GM18517 (cell line): ENCODE measurements at regions not wholly inside any gene's neighbourhood (a gene's known extent, or its start where the extent isn't known, plus 50 kb on each side); places are given as distances from the start of the nearest gene placed in this dataset.
"Not testable (repeated sequence)": the region's sequence is repeated elsewhere in the genome, so short reads cannot be mapped to it uniquely, and the experiment has no call there.

Experiments
- ATAC-seq: cut with Tn5 transposase; IDR thresholded peaks from one replicate; pipeline ENCODE4 v1.9.1; 2021; ENCODE audit warnings: mild to moderate bottlenecking, moderate library complexity; ENCODE audit not compliant: unreplicated experiment

DNA sequence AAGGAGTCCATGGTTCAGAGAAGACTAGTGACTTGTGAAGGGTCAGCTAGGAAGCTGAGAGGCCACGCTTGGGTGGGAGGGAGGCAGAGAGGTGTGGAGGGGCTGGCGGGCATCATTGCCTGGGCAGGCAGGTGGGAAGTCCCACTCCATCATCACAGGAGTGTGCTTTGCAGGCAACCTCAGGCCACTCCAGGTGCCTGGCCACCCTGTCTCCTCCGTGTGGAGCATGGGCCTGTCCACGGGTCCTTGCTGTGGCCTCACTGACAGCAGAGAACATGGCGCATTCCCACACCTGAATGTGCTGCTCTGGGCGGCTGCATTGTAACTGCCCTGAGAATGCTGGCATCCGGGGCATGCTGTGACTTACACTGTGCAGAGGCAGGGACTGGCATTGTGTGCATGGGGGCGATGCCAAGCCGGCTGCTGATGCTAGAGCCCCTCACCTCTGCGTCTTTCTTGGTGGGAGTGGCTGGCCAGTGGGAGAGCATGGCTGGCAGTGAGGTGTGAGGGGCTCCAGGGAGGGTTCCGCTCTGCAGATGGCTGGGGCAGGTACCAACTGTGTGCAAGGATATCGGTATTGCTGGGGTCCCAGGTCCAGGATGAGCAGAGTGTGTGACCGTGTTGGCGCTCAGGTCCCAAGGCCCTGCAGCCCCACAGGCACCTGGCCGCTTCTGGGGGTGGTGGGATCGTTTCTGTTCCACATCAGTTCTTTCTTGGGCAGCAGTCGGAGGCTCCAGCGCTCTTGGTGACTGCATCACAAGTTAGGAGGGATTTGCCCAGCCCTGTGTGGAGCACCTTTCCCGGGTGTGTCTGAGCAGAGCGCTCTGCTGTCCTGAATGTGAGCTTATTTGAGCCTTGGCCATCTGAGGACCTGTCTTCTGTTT, 94.8 kb downstream of the NPIPB11 start:
- ATAC-seq: no peak

DNA sequence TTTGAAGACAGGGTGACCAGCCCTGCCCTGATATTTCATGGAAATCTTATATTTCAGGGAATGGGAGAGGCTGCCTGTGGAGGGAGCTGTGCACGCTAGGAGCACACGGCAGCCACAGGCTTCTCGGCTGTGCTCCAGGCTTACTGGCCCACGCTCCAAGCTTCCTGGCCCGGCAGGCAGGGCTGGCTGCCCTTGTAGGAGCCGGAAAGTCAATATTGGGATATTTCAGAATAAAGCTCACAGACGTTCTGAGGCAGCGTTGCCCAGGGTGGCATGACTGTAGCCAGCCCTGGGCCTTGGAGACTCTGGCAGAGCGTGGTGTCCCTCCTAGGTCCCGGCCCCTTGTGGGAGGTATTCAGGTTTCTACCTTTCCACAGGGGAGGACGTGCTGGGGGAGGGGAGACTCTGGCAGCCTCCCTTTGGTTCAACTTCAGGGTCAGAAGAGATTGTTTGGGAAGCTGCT, 95.6 kb downstream of the NPIPB11 start:
- no peak for ATAC-seq

DNA sequence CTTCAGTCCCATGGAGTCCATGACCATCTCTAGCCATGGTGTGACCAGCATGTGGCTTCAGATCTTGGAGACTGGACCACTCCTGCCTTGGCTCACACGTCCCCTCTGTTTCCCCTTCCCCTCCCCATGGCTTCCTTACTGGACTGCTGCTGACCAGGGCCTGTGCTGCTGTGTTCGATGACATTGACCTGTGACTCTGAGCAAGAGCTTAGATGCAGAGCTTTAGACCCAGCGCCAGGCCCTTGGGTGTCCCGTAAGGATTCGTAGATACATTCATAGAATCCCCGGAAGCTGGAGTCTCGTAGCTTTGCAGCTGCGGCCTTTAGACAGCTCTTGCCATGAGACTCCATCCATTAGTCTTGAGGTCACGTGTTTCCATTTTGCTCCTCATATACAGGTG, 96.3 kb downstream of the NPIPB11 start:
- ATAC-seq: not testable (repeated sequence)

DNA sequence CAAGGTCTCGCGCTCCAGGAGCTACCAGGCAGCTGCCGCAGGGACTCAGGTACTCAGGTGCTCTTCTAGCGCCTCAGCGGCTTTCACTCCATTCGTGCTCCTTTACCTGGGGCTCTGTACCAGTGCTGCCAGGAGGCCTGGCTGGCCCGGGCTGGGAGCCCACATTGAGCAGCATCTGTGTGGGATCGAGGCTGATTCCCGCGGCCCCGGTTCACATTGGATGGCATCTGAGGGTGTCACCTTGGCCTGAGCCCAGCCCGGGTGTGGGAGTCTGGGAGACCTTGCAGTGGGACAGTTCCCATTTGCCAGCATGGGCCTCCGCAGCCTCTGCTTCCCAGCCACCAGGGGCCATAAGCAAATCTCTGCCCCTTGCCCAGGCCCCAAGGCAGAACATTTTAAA, 96.9 kb downstream of the NPIPB11 start:
- ATAC-seq: not testable (repeated sequence)

DNA sequence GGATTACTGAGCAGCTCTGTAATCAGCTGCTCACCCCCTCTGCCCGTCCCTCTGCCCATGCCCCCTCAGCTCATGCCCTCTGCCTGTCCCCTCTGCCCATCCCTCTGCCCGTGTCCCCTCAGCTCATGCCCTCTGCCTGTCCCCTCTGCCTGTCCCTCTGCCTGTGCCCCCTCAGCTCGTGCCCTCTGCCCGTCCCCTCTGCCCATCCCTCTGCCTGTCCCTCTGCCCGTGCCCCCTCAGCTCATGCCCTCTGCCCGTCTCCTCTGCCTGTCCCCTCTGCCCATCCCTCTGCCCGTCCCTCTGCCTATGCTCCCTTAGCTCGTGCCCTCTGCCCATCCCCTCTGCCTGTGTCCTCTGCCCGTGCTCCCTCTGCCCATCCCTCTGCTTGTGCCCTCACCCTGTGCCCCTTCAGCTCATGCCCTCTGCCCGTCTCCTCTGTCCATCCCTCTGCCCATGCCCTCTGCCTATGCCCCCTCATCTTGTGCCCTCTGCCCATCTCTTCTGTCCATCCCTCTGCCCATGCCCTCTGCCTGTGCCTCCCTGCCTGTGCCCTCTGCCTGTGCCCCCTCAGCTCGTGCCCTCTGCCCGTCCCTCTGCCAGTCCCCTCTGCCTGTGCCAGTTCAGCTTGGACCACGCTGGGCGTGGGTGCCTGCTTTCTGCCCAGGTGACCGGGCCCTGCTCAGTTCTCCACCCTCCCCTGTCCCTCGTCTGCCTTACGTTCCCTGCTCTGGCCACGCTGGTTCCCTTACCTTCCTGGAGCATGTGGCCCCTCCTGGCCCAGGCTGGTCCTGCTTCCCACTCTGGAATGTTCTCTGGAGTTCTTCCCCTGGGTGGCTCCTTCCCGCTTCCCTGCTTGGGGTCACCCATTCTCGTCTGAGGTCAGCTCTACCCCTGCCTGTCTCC, 97.6 kb downstream of the NPIPB11 start:
- no peak for ATAC-seq

DNA sequence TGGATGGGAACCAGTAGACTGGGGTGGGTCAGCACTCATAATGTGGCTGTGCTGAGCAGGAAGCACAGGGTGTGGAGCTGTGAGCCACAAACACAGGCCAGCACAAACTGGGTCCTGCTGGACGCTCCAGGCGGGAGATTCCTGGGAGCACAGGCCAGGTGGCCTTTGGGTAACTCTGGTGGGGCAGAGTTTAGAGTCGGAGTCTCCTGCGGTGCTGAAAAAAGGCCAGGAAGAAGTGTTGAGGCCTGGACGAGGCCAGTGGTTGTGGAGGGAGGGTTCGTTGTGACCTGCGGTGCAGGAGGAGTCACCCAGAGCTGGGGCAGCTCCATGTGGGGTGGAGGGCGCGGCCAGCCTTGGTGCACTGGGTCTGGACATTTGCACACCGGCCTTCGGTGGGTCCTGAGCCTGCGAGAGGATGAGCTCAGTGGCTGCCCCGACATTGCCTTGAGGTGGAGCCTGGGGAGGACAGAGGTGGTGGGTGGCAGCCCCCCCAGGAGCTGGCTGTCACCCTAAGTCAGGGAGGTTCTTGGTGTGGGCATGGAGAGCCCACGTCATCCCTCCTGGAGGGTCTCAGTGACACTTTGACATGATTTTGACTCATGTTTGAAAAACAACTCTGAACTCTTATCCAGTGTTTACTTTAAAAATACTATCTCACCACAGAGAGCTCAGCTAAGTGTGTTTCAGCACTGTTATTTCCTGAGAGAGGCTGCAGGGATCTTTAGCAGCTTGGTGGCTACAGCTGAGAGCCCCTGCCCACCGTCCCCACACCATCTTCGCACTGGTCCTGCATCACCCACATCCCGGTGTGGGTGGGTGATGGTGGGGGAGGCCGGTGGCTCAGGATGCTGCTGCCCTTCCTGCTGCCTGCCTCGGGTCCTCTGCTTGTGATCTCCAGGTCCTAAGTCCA, 98.7 kb downstream of the NPIPB11 start:
- ATAC-seq: no peak

DNA sequence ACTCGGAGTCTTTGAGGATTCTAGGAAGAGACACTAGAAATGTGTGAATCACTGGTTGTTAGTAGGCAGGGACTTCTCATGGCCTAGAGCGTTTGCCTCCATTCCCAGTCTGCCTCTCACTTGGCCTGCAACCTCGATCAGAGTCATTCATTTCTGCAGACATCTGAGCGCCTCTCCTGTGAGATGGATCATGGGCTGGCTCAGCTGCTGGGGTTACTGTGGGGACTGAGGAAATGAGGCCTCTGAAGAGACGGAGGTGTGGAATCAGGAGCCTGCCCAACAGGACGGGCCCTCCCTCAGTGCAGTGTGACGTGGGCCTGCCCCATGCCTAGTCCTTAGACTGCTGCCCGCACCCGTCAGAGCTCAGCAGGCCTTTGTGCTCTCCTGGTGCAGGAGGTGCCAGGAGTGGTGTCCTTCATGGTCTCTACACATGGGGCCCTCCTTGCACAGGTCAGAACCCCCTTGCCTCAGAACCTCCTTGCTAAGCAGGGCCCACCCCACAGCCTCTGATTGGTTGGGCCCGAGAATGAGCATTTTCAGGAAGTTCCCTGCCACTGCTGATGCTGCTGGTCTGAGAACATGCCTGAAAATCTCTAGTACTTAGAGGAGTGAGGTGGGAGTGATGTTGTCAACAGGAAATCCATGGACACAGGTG, 99.4 kb downstream of the NPIPB11 start:
- ATAC-seq: no peak

DNA sequence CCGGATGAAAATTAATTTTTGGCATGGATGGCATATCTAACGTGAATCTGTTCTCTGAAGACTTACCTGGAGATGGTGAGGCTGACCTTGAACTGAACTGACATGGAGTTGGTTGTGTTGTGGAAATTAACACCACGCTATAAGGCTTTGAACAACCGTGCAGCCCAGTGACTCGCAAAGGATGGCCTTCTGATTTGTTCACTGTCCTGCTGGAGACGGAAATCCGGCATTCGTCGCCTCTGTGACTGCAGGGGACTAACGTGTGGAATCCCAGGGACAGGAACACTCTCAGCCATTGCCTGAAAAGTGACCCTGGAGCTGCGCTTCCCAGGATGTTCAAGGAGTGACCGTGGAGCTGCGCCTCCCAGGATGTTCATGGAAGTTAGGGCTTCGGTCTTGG, 100.3 kb downstream of the NPIPB11 start:
- ATAC-seq: no peak

DNA sequence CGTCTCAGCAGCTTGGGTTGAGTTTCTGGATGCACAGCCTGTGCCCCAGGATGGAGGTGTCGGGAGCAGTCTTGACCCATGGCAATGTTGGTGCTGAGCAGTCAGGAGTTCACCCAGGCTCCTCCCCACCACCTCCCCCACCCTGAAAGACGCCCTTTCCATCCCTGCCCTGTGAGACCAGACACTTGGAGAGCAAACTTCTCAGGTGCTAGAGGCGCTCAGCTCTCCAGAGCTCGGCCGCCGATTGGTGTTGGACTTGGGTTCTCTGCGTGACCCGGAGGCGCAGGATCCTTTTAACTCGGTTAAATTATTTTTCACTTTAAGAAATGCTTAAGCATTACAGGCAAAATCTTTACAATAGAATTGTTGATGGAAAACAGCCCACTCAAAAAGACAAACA, 101.5 kb downstream of the NPIPB11 start:
- not testable (repeated sequence) for ATAC-seq

DNA sequence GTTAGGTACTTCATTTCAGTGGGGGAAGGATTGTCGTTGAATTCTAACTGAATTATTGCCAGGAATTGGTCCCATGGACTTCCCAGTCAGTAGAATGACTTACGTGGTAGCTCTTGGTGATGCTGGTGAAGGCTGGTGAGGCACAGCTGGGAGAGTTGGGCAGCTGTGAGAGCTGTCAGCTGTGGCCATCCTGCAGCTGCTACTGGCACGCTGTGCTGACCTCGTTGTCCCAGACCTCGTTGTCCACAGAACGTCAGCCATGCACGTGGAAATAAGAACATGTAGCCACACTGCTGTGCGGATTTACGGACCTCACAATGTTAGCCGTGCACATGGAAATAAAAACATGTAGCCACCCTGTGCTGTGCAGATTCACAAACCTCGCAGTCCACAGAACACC, 102.3 kb downstream of the NPIPB11 start:
- no peak for ATAC-seq

DNA sequence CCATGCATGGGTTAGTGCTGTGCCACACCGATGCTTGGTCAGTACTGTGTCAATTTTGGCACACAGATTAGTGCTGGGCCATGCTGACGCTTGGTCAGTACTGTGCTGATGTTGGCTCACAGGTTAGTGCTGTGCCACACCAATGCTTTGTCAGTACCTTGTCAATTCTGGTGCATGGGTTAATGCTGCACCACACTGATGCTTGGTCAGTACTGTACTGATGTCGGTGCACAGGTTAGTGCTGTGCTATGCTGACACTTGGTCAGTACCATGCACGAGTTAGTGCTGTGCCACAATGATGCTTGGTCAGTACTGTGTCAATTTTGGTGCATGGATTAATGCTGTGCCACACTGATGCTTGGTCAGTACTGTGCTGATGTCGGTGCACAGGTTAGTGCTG, 103.0 kb downstream of the NPIPB11 start:
- no peak for ATAC-seq

DNA sequence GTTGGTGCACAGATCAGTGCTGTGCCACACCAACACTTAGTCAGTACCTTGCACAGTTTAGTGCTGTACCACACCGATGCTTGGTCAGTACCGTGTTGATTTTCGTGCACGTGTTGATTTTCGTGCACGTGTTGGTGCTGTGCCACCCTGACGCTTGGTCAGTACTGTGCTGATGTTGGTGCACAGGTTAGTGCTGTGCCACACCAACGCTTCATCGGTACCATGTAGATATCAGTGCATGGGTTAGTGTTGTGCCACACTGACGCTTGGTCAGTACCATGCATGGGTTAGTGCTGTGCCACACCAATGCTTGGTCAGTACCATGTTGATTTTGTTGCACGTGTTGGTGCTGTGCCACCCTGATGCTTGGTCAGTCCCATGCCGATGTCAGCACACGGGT, 103.5 kb downstream of the NPIPB11 start:
- no peak for ATAC-seq

DNA sequence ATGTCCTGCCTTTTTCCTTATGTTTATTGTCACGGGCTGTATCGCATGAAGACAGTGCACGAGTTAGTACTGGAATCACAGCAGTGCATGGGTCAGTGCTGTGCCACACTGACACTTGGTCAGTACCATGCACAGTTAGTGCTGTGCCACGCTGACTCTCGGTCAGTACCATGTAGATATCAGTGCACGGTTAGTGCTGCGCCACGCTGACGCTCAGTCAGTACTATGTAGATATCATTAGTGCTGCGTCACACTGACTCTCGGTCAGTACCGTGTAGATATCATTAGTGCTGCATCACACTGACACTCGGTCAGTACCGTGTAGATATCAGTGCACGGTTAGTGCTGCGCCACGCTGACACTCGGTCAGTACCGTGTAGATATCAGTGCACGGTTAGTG, 104.1 kb downstream of the NPIPB11 start:
- ATAC-seq: not testable (repeated sequence)

DNA sequence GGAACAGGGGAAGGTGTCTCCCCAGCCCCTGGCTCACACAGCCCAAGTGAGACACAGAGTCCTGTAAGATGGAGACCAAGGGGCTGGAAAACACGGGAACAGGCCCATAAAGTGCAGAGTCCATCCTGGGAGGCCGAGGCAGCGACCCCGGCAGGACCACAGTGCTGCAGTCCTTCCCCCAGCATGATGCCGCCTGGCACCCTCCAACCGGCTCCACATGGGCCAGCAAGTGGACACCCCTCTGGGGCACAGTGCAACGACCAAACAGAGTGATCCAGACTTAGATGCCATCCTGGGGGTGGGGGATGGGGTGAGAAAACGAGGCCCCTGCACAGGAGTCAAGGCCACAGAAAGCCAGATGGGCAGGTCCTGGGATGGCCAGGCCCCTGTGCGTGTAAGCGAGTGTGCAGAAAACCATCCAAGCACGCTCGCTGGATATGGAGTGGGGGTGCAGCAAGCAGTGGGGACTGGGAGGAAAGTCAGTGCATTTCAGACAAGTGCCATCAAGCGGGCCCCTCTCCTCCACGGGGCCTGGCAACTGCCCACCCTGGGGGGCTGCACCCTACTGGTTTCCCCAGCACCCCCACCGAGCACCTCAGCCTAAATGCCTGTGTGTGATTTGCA, 104.7 kb downstream of the NPIPB11 start:
- not testable (repeated sequence) for ATAC-seq

DNA sequence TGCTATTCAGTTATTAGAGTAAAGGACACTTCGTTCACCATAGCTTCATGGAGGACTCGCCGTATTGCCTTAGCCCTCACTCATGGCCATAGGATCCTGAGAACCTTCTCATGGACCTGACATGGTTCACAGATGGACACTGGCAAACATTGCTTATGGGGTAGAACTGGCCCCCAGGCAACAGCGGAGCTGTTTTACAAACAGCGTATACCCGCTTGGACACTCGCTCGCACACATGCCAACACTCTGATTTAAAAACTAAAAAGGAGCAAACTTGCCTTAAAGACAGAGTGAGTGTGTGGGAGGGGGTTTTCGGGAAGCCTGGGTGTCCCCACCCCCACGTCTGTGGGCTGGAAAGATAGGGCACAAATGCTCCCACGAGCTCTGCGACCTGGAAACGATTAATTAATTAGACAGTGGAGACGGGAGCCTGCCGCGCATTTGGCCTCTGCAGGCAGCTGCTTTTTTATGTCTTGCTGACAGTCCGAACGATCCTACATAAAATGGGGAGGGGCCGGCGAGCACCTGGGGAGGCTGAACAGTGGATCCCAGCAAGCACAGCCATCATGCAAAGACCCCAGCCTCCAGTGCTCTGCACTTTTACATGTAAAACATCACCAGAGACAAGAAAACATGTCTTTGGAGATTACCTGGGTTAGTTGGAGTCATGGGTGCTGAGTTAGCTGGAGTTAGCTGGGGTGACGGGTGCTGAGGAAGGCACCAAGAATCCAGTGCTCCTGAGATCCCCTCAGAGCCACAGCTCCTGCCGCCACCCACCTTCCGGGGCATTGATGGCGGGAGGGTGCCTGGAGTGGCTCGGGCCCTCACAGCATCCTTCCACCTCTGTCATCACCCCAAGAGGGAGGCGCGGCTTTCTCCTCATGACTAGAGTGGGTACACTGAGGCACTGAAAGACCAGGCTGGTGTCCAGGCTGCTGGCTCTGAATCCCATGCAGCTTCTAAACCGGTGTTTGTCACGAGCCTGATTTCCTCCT, 105.7 kb downstream of the NPIPB11 start:
- ATAC-seq: not testable (repeated sequence)

DNA sequence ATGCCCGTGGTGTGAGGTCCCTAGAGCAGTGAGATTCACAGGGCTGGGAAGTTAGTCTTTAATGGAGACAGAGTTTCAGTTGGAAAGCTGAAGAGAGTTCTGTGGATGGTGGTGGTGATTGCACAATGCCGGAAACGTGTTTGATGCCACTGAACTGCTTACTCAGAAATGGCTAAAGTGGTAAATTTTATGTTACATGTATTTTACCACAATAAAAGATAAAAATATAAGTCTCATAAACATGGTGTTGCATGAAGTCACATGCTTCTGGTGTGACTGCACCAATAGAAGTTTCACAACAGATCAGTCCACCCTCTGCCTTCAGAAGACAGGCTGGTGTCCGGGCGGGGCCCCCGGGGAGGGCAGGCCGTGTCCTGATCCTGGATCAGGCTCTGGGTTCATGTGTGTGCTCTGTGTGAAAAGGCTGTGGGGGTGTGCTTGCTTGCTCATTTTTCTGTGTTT, 106.5 kb downstream of the NPIPB11 start:
- not testable (repeated sequence) for ATAC-seq

DNA sequence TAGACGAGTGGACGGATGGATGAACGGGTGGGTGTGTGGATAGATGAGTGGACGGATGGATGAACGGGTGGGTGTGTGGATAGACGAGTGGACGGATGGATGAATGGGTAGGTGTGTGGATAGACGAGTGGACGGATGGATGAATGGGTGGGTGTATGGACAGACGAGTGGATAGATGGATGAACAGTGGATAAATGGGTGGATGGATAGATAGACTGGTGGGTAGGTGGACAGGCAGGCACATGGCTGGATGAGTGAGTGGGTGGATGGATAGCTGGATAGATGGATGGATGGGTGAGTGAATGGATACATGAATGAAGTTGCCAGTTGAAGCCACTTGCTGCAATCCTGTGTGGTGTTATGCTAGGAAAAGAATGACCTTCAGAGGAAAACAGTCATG, 107.5 kb downstream of the NPIPB11 start:
- not testable (repeated sequence) for ATAC-seq

DNA sequence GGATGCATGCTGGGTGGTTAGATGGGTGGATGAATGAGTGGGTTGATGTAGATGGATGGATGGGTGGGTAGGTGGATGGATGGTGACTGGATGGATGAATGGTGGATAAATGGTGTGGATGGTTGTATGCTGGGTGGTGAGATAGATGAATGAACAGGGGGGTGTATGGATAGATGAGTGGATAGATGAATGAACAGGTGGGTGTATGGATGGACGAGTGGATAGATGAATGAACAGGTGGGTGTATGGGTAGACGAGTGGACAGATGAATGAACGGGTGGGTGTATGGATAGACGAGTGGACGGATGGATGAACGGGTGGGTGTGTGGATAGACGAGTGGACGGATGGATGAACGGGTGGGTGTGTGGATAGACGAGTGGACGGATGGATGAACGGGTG, 108.2 kb downstream of the NPIPB11 start:
- ATAC-seq: not testable (repeated sequence)
